DMS53 treated with DMSO at 0.1 percent for 48 hours (cell line): ENCODE measurements at regions not wholly inside any gene's neighbourhood (a gene's known extent, or its start where the extent isn't known, plus 50 kb on each side); places are given as distances from the start of the nearest gene placed in this dataset.
A peak's percentile ranks its signal among the peaks of the same experiment; 100 is the strongest.

Source experiments
- DNase-seq: peaks from one replicate; lab custom pipeline; 2025; ENCODE audit not compliant: unreplicated experiment; lab: John Stamatoyannopoulos, UW

GRCh38 chr18:34280000-34280399, 55.3 kb upstream of the NOL4 start:
- DNase-seq, result no peak

GRCh38 chr18:34280653-34281052, 55.9 kb upstream of the NOL4 start:
- no peak for DNase-seq

- no peak for DNase-seq
These were observed 56.6 kb upstream of the NOL4 start for GRCh38 chr18:34281290-34281689.

- DNase-seq, result no peak
These were observed 57.0 kb upstream of the NOL4 start for GRCh38 chr18:34281722-34282121.

GRCh38 chr18:34283506-34283905, 58.8 kb upstream of the NOL4 start:
- no peak for DNase-seq

GRCh38 chr18:34287825-34288224, 63.1 kb upstream of the NOL4 start:
- DNase-seq, result no peak

GRCh38 chr18:34292594-34292993, 67.9 kb upstream of the NOL4 start:
- no peak for DNase-seq

GRCh38 chr18:34297287-34297686, 72.6 kb upstream of the NOL4 start:
- no peak for DNase-seq

- DNase-seq, result no peak
These were observed 75.1 kb upstream of the NOL4 start for GRCh38 chr18:34299828-34300227.

GRCh38 chr18:34311468-34311867, 86.8 kb upstream of the NOL4 start:
- DNase-seq, result no peak

- DNase-seq, result no peak
These were observed 90.1 kb upstream of the NOL4 start for GRCh38 chr18:34314847-34315246.

GRCh38 chr18:34315591-34316352, 91.1 kb upstream of the NOL4 start:
- no peak for DNase-seq

- no peak for DNase-seq
These were observed 95.6 kb upstream of the NOL4 start for GRCh38 chr18:34320267-34320666.

- DNase-seq, result no peak
These were observed 96.4 kb upstream of the NOL4 start for GRCh38 chr18:34321066-34321465.

GRCh38 chr18:34322365-34323289, 97.9 kb upstream of the NOL4 start:
- DNase-seq, result peak; percentile 77

- no peak for DNase-seq
These were observed 105.1 kb upstream of the NOL4 start for GRCh38 chr18:34329840-34330239.

- no peak for DNase-seq
These were observed 105.6 kb upstream of the NOL4 start for GRCh38 chr18:34330308-34330707.

- DNase-seq, result peak; percentile 3
These were observed 106.2 kb upstream of the NOL4 start for GRCh38 chr18:34330907-34331306.

GRCh38 chr18:34331343-34331742, 106.6 kb upstream of the NOL4 start:
- peak; percentile 22 for DNase-seq

- no peak for DNase-seq
These were observed 114.4 kb upstream of the NOL4 start for GRCh38 chr18:34339155-34339554.

GRCh38 chr18:34342960-34343359, 118.2 kb upstream of the NOL4 start:
- no peak for DNase-seq

- no peak for DNase-seq
These were observed 121.0 kb upstream of the NOL4 start for GRCh38 chr18:34345738-34346137.
